ENCODE measurements at regions not wholly inside any gene's neighbourhood (a gene's known extent, or its start where the extent isn't known, plus 50 kb on each side); places are given as distances from the start of the nearest gene placed in this dataset.

DNA sequence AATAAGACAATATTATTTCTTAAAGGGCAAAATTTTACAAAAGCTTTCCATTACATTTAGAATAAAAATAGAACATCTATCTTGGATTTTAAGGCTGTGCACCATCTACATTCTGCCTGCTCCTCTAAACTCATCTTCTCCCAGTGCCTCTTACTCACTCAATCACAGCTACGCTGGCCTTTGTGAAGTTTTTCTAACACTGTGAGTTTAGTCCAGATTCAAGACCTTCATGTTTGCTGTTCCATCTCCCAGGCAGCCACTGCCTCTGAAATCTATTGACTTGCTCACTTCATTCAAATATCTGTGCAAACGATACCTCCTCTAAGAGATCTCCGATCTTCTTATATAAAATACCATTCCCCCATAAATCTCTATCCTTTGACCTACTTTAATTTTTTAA, 673.4 kb upstream of the KIF2B start:
- no peak for ATAC-seq
- Mint-ChIP-seq H3K36me3 (no peaks in the 10 kb centered on the region), H3K27ac (no peak overlapping the region), H3K4me1 (no peaks in the 10 kb centered on the region), H3K4me3 (no peak overlapping the region), H3K9me3 (peaks cover 5% of the 10 kb centered on the region), H3K27me3 (no peaks in the 10 kb centered on the region)

DNA sequence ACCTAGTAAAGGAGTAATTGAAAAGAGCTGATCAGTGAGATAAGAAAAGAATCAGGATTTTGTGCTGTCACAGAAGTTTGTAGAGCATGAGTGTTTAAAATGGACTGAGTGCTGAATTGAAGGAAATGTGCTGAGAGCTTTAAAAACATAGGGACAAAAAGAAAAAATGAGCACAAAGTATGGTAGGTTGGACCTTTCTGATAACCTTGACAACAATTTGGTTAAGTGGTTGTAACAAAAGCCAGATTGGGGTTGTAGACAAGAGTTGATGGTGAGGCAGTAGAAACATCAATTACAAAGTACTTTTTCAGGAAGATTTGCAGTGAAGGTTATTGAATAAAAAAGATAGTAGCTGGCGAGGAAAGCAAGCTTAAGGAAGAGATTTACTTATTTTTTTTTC, 674.7 kb upstream of the KIF2B start:
- Mint-ChIP-seq H3K4me3 (no peak overlapping the region), H3K36me3 (no peaks in the 10 kb centered on the region), H3K4me1 (no peaks in the 10 kb centered on the region), H3K27me3 (no peaks in the 10 kb centered on the region), H3K27ac (no peak overlapping the region), H3K9me3 (peaks cover 5% of the 10 kb centered on the region)
- no peak for ATAC-seq

DNA sequence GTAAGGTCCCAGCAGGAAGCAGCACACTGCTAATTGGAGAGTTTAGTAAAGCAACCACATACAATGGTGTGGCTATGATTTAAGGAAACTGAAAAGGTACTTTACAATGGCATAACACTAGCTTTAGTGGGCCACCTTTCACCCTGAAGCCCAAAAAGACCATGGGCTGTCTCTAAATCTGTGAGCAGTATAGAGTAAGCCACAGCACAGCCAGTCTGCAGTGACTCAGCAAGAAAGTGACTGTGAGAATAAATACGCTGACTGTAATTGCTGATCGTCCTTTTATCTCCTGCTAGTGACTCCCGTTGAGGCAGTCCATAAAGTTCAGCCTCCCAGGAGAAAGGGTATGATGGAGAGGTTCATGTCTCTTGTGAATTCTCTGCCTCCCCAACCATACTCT, 679.8 kb upstream of the KIF2B start:
- H3K4me1 Mint-ChIP-seq: no peaks in the 10 kb centered on the region
- no peaks in the 10 kb centered on the region for H3K27me3 Mint-ChIP-seq
- H3K36me3 Mint-ChIP-seq: no peaks in the 10 kb centered on the region
- ATAC-seq: no peak
- no peak overlapping the region for H3K27ac Mint-ChIP-seq
- no peaks in the 10 kb centered on the region for H3K9me3 Mint-ChIP-seq
- H3K4me3 Mint-ChIP-seq: no peak overlapping the region

DNA sequence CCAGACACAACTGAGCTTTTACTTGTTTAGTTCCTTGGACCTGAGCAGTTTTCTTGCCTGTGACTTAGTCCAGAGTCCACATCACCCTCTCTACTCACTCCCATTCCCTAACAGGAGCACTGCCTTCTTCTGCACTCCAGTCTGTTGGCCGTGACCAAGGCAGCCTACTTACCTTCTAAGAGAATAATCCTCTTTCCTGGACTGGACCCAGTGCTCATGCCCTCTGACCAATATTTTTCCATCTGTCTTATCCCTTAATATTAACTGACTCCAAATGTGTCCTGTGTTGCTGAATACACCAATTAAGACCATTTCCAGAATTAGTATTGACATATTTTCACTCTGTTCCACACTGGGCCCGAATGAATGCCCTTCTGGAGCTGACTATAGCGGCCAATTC, 681.0 kb upstream of the KIF2B start:
- Mint-ChIP-seq H3K4me1 (no peaks in the 10 kb centered on the region), H3K4me3 (no peak overlapping the region), H3K27me3 (no peaks in the 10 kb centered on the region), H3K9me3 (no peaks in the 10 kb centered on the region), H3K36me3 (no peaks in the 10 kb centered on the region), H3K27ac (no peak overlapping the region)
- ATAC-seq: no peak

DNA sequence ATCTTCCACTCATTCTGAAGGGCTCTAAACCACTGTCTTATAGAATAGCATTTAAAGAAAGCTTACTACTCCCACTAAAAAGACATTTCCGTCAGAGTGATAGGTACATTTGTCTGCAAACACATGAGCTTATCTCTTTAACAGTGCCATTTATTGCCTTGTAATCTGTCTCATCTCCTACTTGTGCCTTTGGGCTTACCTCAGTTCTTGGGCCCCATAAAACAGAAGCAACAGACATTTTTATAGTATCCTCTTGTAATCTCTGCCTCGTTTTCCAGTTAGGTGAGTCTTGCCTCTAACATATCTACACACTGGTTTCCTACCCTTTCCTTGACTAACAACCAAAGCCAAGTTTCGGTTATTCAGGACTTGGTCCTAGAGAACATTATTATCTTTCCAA, 681.4 kb upstream of the KIF2B start:
- Mint-ChIP-seq H3K9me3 (no peaks in the 10 kb centered on the region), H3K36me3 (no peaks in the 10 kb centered on the region), H3K4me3 (no peak overlapping the region)

DNA sequence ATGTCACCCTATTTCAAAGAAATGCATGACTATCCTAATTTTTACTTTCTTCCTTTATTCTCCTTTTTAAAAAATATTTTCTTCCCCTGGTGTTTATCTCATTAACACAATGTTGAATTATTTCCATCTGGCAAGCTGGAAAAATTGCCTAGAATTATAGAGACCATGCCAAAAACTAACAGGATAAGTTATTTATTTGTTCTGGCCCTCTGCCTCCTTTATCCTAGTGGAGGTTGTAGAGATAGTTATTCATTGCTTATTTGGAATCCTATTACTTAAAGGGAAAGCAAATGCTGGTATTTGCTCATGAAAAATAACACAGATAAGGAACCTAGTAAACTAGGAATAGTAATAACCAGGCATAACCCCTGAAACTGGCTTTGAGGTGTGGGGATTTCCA, 684.9 kb upstream of the KIF2B start:
- Mint-ChIP-seq H3K9me3 (no peaks in the 10 kb centered on the region), H3K27me3 (no peaks in the 10 kb centered on the region), H3K27ac (no peak overlapping the region), H3K4me1 (no peaks in the 10 kb centered on the region), H3K4me3 (no peak overlapping the region), H3K36me3 (no peaks in the 10 kb centered on the region)
- no peak for ATAC-seq

More for the DNA sequence above, 681.4 kb upstream of the KIF2B start:
- ATAC-seq: no peak
- Mint-ChIP-seq H3K27me3 (no peaks in the 10 kb centered on the region), H3K4me1 (no peaks in the 10 kb centered on the region), H3K27ac (no peak overlapping the region)

DNA sequence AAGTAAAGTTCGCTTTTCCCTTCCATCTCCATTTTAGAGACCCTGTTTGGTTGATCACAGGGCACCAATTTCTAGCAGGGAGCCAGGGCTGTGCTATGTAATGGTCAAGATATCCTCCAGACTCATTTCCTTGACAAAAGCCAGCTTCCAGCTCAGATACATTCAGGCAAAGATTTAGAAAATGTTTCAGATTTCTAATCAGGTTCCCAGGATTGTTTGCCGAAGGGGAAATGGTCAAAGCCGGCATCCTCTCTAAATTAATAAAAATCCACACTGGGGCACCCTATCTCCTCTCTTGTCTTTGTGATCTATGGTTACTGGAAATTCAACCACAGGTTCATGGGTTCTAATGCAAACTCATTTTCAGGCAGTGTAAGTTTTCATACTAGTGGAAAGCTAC, 686.8 kb upstream of the KIF2B start:
- Mint-ChIP-seq H3K4me1 (no peaks in the 10 kb centered on the region), H3K9me3 (no peaks in the 10 kb centered on the region), H3K27ac (no peak overlapping the region), H3K36me3 (no peaks in the 10 kb centered on the region), H3K27me3 (no peaks in the 10 kb centered on the region), H3K4me3 (no peak overlapping the region)
- ATAC-seq: no peak

DNA sequence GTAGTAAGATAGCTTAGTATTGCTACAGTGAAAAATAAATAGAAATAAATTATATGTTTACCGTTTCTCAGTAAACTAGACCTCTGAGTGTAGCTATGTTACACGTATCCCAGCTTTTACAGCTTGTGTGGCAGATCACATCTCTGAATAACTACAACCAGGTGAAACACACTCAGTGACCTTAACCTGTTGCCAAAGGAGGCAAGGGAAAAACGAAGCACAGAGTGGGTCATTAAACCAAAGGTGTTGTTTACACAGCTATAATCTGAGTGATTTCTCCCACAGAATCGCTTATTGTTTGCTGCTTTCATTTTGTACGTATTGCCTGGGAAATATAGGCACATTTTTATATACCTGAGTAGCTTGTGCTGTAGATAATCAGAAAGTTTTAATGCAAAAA, 688.2 kb upstream of the KIF2B start:
- Mint-ChIP-seq H3K27me3 (no peaks in the 10 kb centered on the region), H3K4me3 (no peak overlapping the region), H3K27ac (no peak overlapping the region), H3K9me3 (no peaks in the 10 kb centered on the region), H3K4me1 (no peaks in the 10 kb centered on the region), H3K36me3 (no peaks in the 10 kb centered on the region)
- no peak for ATAC-seq

DNA sequence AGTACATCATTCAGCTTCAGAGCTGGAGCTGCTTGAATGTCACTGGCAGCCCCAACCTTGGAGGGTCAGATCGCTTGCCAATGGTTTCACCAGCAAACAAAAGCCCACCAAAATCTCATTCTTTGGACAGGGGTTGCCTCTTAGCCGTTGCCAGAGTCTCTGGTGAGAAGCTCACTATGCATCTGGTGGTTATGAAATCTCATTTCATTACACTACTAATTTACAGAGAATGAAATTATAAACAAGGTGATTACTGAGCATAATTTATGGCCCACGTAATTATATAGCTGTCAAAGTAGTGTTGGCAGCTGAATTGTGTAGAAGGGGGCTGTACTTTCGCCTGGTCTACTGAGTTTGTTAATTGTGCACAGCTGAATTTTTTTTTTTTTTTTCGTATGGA, 688.9 kb upstream of the KIF2B start:
- H3K9me3 Mint-ChIP-seq: no peaks in the 10 kb centered on the region
- no peak for ATAC-seq
- no peaks in the 10 kb centered on the region for H3K36me3 Mint-ChIP-seq
- H3K4me3 Mint-ChIP-seq: no peak overlapping the region
- H3K4me1 Mint-ChIP-seq: no peaks in the 10 kb centered on the region
- no peak overlapping the region for H3K27ac Mint-ChIP-seq
- H3K27me3 Mint-ChIP-seq: no peaks in the 10 kb centered on the region

DNA sequence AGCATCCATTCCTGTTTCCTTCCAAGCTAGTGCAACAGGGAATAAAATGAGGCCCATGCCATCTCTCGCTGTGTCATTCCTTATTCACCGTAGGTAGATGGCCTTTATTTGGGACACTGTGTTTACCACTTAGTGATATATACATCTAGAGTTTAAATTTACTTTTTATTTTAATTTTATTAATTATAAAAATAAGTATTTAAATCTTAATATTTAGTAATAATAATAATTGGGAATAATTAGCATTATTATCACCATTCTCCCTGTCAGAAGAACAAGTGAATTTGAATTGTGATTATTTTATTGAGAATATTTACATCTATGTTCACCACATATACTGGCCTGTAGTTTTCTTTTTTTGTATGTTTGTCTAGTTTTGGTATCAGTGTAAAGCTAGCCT, 692.9 kb upstream of the KIF2B start:
- Mint-ChIP-seq H3K4me3 (no peak overlapping the region), H3K9me3 (no peaks in the 10 kb centered on the region), H3K27me3 (no peaks in the 10 kb centered on the region), H3K4me1 (no peaks in the 10 kb centered on the region), H3K27ac (no peak overlapping the region), H3K36me3 (no peaks in the 10 kb centered on the region)
- no peak for ATAC-seq

DNA sequence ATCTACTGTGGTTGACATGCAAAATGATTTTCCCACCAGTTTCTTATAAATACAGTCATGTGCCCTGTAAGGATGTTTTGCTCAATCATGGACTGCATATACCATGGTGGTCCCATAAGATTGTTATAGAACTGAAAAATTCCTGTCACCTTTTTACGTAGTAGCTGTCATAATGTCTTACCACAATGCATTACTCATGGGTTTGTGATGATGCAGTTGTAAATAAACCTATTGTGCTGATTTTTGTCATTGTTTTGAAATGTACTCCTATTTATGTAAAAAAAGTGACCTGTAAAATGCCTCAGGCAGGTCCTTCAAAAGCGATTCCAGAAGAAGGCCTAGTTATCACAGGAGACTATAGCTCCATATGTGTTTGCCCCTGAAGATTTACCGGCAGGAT, 695.4 kb upstream of the KIF2B start:
- no peak for ATAC-seq
- no peaks in the 10 kb centered on the region for H3K27me3 Mint-ChIP-seq
- no peaks in the 10 kb centered on the region for H3K9me3 Mint-ChIP-seq
- no peak overlapping the region for H3K27ac Mint-ChIP-seq
- no peaks in the 10 kb centered on the region for H3K4me1 Mint-ChIP-seq
- H3K36me3 Mint-ChIP-seq: no peaks in the 10 kb centered on the region
- no peak overlapping the region for H3K4me3 Mint-ChIP-seq

DNA sequence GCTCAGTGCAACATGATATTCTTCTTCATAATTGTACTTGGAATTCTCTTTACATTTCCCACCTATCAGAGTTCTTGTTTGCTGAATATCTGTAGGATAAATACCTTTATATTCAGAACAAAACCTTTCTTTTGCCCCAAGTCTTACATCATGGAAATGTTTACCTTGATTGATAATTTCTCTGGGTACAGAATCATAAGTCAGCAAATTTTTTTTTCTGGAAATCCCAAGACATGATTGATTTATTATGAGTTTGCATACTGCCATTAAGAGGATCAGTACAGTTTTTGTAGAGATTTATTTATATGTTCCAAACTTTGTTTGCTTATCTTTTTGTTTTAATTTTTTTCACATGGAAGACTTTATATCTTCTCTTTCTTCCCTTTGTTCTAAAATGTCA, 699.8 kb upstream of the KIF2B start:
- H3K27me3 Mint-ChIP-seq: no peaks in the 10 kb centered on the region
- H3K27ac Mint-ChIP-seq: no peak overlapping the region
- no peaks in the 10 kb centered on the region for H3K4me1 Mint-ChIP-seq
- no peak for ATAC-seq
- H3K4me3 Mint-ChIP-seq: no peak overlapping the region
- H3K9me3 Mint-ChIP-seq: peaks cover 3% of the 10 kb centered on the region
- no peaks in the 10 kb centered on the region for H3K36me3 Mint-ChIP-seq

DNA sequence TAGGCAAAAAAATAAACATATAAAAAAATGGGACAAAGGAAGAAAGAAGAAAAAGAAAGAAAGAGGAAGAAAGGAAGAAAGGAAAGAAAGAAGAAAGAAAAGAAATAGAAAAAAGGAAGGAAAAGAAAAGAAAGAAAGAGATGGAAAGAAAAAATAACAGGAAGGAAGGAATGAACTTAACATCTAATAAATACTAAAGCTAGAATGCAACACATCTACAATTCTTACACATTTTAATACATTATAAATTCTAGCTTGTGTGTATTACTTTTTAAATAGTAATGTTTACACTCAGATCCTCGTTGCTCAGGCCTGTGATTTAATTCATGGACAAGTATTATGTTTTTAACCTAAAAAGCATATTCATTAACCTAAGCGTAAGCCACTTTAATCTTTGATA, 703.0 kb upstream of the KIF2B start:
- Mint-ChIP-seq H3K4me3 (no peak overlapping the region), H3K36me3 (no peaks in the 10 kb centered on the region), H3K27ac (no peak overlapping the region), H3K4me1 (no peaks in the 10 kb centered on the region), H3K27me3 (no peaks in the 10 kb centered on the region), H3K9me3 (peaks cover 13% of the 10 kb centered on the region)
- ATAC-seq: no peak

DNA sequence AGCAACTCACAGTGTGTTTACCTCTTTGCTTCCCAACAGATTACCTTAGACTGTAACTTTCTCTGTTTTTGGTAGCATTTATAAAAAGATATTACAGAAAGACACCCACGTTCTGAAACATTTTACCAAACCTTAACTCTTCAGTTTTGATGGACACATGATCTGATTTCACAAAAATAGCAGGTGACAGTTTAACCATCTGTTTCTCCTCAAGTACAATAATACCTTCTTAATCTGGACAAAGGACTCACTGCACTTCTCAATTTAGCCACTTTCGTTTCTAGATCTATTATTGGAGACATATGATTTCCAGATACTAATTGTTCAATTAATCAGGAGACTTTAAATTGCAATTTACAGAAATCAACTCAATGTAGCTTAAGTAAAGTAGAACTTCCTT, 703.8 kb upstream of the KIF2B start:
- peaks cover 13% of the 10 kb centered on the region for H3K9me3 Mint-ChIP-seq
- ATAC-seq: no peak
- H3K4me1 Mint-ChIP-seq: no peaks in the 10 kb centered on the region
- no peaks in the 10 kb centered on the region for H3K36me3 Mint-ChIP-seq
- no peaks in the 10 kb centered on the region for H3K27me3 Mint-ChIP-seq
- no peak overlapping the region for H3K4me3 Mint-ChIP-seq
- no peak overlapping the region for H3K27ac Mint-ChIP-seq

DNA sequence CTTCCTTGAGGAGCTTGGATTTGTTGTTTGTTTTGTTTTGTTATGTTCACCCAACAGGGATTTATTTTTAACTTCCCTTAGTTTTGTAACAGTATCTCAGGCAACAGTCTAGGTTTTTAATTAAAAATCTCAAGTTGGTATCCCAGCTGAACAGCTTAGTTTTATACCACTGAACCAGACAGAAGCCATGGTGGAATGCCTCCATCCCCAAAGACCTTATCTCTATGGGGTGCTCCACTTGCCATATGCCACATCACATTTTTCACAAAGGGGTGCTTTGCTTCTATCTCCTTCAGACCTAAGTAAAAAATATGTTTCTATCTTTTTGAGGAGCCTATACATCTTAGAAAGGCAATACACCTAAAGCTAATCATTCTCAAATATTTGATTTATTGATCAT, 715.8 kb upstream of the KIF2B start:
- peaks cover 12% of the 10 kb centered on the region for H3K9me3 Mint-ChIP-seq
- no peaks in the 10 kb centered on the region for H3K36me3 Mint-ChIP-seq
- ATAC-seq: no peak
- no peaks in the 10 kb centered on the region for H3K27me3 Mint-ChIP-seq
- H3K4me1 Mint-ChIP-seq: no peaks in the 10 kb centered on the region
- no peak overlapping the region for H3K27ac Mint-ChIP-seq
- H3K4me3 Mint-ChIP-seq: no peak overlapping the region

DNA sequence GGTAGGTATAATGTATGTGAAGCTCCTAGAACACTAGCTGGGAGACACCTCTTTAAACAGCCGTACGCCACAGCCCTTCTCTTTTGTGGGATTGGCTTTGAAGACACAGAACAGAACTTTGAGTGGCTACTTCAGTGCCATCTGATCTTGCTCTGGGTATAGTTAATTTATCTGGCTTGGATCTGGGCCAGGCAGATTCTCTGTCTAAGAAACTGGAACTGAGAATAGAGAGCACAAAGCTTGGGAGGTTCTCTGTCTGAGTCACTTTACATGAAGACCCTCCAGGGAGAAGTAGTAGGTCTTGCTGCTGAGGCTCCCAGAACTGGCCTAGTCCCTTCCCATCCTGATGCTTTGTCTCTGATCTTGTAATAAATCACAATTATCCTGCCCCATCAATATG, 721.0 kb upstream of the KIF2B start:
- Mint-ChIP-seq H3K4me1 (no peaks in the 10 kb centered on the region), H3K4me3 (no peak overlapping the region), H3K27ac (no peak overlapping the region), H3K36me3 (no peaks in the 10 kb centered on the region), H3K27me3 (no peaks in the 10 kb centered on the region), H3K9me3 (peaks cover 7% of the 10 kb centered on the region)
- no peak for ATAC-seq

DNA sequence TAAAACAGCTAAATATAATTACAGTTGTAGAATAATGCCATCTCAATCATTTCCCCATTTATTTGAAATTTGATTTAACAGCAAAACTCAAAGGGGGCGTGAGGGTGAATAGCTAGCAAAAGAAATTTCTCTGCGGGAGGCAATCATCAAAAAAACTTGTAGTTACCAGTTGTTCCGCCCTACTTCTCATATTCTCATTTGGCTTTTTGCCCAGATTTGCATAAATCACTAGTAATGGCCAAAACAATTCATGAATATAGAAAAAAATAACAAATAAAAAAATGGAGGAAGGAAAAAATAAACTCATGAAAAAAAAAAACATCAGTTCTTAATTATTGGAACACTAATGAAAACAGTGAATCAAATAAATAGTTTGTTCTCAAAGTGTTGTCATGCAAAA, 722.6 kb upstream of the KIF2B start:
- no peak for ATAC-seq
- peaks cover 7% of the 10 kb centered on the region for H3K9me3 Mint-ChIP-seq
- no peak overlapping the region for H3K4me3 Mint-ChIP-seq
- H3K4me1 Mint-ChIP-seq: no peaks in the 10 kb centered on the region
- no peaks in the 10 kb centered on the region for H3K36me3 Mint-ChIP-seq
- H3K27ac Mint-ChIP-seq: no peak overlapping the region
- no peaks in the 10 kb centered on the region for H3K27me3 Mint-ChIP-seq
